GM12892 (cell line): ENCODE measurements at regions not wholly inside any gene's neighbourhood (a gene's known extent, or its start where the extent isn't known, plus 50 kb on each side); places are given as distances from the start of the nearest gene placed in this dataset.

Source experiments
- DNase-seq: peaks from one replicate; pipeline ENCODE4 v3.0.0; 2011; ENCODE audit not compliant: insufficient read length
- FAIRE-seq: peaks from 2 replicates; lab custom pipeline; 2011; peaks lifted over from hg19 to GRCh38; lab: Jason Lieb, UNC
- POLR2A ChIP-seq: IDR thresholded peaks from 2 replicates; pipeline ENCODE4 v1.6.1; 2011; ENCODE audit warnings: low read depth, low read length, control low read depth
- POLR2AphosphoS5 ChIP-seq: IDR thresholded peaks from 2 replicates; pipeline ENCODE4 v1.6.1; 2011; ENCODE audit warnings: low read depth, low read length, control low read depth
- TAF1 ChIP-seq: IDR thresholded peaks from 2 replicates; pipeline ENCODE4 v1.6.1; 2011; ENCODE audit warnings: low read depth, mild to moderate bottlenecking, control low read depth, low read length, borderline replicate concordance

- FAIRE-seq = no peak
- no peak for DNase-seq
- no peak for TF ChIP-seq POLR2A
Measured at GRCh38 chr9:108166519-108166918, 677.0 kb upstream of the KLF4 start.

GRCh38 chr9:108163321-108164005, 673.9 kb upstream of the KLF4 start:
- DNase-seq (no peak), FAIRE-seq (no peak)
- TF ChIP-seq POLR2AphosphoS5 = no peak
- TF ChIP-seq POLR2A = no peak
- no peak for TF ChIP-seq TAF1

- TF ChIP-seq TAF1 = no peak
- TF ChIP-seq POLR2A = no peak
- TF ChIP-seq POLR2AphosphoS5 = no peak
- FAIRE-seq = no peak
- no peak for DNase-seq
Measured at GRCh38 chr9:108162664-108163063, 673.1 kb upstream of the KLF4 start.

- FAIRE-seq = no peak
- no peak for DNase-seq
- TF ChIP-seq TAF1 (no peak), POLR2A (no peak), POLR2AphosphoS5 (no peak)
Measured at GRCh38 chr9:108161503-108161902, 671.9 kb upstream of the KLF4 start.

GRCh38 chr9:108160706-108161355, 671.3 kb upstream of the KLF4 start:
- TF ChIP-seq POLR2AphosphoS5 (no peak), POLR2A (no peak), TAF1 (no peak)
- no peak for DNase-seq
- FAIRE-seq = no peak

- no peak for FAIRE-seq
- TF ChIP-seq TAF1 = no peak
- no peak for TF ChIP-seq POLR2AphosphoS5
- no peak for TF ChIP-seq POLR2A
- no peak for DNase-seq
Measured at GRCh38 chr9:108160039-108160438, 670.5 kb upstream of the KLF4 start.

- TF ChIP-seq POLR2A (no peak), POLR2AphosphoS5 (no peak), TAF1 (no peak)
- DNase-seq = no peak
- no peak for FAIRE-seq
Measured at GRCh38 chr9:108158236-108158995, 668.8 kb upstream of the KLF4 start.

- FAIRE-seq = no peak
- no peak for TF ChIP-seq TAF1
- TF ChIP-seq POLR2A = no peak
- TF ChIP-seq POLR2AphosphoS5 = no peak
- no peak for DNase-seq
Measured at GRCh38 chr9:108156270-108156998, 666.9 kb upstream of the KLF4 start.

- TF ChIP-seq POLR2AphosphoS5 = no peak
- no peak for TF ChIP-seq POLR2A
- TF ChIP-seq TAF1 = no peak
- FAIRE-seq (no peak), DNase-seq (no peak)
Measured at GRCh38 chr9:108153416-108153815, 663.8 kb upstream of the KLF4 start.

GRCh38 chr9:108150736-108151586, 661.4 kb upstream of the KLF4 start:
- FAIRE-seq = no peak
- no peak for DNase-seq
- TF ChIP-seq POLR2A = no peak
- TF ChIP-seq TAF1 = no peak
